Medulla oblongata (tissue), 1 donor: ENCODE measurements at regions not wholly inside any gene's neighbourhood (a gene's known extent, or its start where the extent isn't known, plus 50 kb on each side); places are given as distances from the start of the nearest gene placed in this dataset.
"Not testable (repeated sequence)": the region's sequence is repeated elsewhere in the genome, so short reads cannot be mapped to it uniquely, and the experiment has no call there.

Experiments used
- DNase-seq: peaks from one replicate; pipeline ENCODE4 v3.0.0-alpha.2; 2015; ENCODE audit errors: extremely low spot score

DNA sequence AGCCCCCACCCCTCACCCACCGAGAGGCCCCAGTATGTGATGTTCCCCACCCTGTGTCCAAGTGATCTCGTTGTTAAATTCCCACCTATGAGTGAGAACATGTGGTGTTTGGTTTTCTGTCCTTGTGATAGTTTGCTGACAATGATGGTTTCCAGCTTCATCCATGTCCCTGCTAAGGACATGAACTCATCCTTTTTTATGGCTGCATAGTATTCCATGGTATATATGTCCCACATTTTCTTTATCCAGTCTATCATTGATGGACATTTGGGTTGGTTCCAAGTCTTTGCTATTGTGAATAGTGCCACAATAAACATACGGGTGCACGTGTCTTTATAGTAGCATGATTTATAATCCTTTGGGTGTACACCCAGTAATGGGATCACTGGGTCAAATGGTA, 79.2 kb downstream of the PXDC1 start:
- DNase-seq, result not testable (repeated sequence)

GRCh38 chr6:3671382-3671781, 80.1 kb downstream of the PXDC1 start:
- no peak for DNase-seq

- no peak for DNase-seq
Measured at GRCh38 chr6:3670356-3670755, 81.2 kb downstream of the PXDC1 start.

DNA sequence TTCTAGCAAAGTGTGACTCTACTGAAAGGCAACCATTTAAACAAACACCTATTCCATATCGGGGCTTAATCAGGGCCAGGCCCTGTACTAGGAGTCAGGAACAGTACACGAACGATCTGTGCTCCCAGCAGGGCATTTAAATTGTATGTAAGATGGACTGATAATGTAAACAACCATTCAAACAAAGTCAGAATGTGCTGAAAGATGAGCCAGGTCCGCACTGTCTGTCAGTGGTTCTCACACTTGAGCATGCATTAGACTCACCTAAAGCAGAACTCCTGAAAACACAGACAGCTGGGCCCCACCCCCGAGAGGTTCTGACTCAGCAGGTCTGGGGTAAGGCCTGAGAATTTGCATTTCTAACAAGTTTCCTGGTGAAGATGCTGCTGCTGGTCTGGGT, 81.6 kb downstream of the PXDC1 start:
- no peak for DNase-seq

- DNase-seq, result peak; percentile 79
Measured at GRCh38 chr6:3665608-3666007, 85.9 kb downstream of the PXDC1 start.

GRCh38 chr6:3664625-3665041, 86.9 kb downstream of the PXDC1 start:
- DNase-seq, result peak; percentile 15

DNA sequence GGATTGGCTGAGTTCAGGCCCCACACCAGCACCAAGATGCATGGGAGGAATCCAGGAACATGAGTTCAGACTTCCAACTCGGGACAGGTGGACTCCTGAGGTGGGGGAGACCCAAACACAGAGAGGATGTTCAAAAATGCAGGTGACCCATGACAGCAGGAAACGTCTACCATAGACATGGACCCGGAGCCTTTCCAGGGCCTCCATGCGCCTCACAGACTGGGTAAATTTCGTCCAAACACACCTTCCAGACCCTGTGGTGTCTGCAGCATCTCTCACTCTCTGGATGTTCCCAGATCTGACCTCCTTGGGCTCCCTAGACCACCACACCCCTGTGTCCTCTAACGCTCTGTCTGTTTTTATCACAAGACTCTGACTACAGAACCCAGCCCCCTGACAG, 87.7 kb downstream of the PXDC1 start:
- no peak for DNase-seq

GRCh38 chr6:3663081-3663480, 88.4 kb downstream of the PXDC1 start:
- no peak for DNase-seq

DNA sequence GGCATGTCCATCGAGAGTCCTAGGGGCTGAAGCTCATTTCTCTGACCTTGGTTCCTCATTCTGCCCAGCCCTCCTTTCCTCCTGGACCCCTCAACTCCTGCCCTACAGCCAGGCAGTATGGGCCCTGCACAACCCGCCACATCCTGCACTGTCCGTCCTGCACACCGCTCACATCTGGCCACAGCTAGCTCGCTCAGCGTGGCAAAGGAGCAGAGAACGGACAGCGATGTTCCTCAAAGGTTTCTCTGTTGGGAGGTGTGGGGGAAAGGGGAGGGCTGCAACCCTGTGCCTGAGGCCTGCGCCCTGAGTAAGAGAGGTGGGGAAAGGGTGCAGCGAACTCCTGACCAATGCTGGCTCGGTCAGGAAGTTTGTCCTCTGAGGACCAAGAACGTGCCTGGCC, 90.1 kb downstream of the PXDC1 start:
- DNase-seq, result no peak

DNA sequence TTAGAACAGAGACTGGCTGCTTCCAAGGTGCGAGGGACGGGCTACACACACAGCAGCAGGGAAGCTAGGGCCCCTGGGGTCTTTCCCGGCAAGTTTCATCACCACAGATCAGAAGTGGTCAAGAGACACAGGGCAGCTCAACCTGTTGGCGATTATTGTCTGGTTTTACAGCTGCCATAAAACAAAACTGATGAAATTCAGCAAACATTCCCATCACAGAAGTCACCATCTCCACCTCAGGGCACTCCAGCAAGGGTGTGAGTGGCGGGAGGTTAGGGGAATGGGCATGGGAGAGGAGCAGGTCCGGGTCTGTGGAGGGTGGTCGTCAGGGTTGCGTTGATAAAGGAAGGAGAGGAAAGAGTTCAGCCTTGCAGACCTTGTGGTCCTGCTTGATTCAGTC, 91.0 kb downstream of the PXDC1 start:
- DNase-seq, result no peak

- DNase-seq, result no peak
Measured at GRCh38 chr6:3659748-3660147, 91.8 kb downstream of the PXDC1 start.

- no peak for DNase-seq
Measured at GRCh38 chr6:3656076-3656475, 95.4 kb downstream of the PXDC1 start.

DNA sequence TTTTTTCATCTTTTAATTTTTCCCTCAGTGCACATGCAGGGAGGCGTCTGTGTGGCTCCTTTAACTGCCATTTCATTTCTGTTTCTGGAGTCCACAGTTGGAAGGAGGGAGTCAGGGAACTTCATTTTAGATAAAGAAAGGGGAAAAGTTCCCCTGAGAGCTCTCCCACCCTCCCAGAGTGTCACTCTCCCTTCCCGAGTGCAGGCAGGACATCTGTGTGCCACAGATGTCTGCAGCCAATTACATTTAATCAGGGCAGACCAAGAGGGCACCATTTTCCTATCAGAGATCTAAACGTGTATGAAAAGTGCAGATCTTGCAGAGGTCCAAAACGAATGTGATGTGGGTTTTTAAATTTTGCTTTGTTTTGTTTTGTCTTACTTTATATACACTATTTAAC, 96.6 kb downstream of the PXDC1 start:
- DNase-seq, result no peak

DNA sequence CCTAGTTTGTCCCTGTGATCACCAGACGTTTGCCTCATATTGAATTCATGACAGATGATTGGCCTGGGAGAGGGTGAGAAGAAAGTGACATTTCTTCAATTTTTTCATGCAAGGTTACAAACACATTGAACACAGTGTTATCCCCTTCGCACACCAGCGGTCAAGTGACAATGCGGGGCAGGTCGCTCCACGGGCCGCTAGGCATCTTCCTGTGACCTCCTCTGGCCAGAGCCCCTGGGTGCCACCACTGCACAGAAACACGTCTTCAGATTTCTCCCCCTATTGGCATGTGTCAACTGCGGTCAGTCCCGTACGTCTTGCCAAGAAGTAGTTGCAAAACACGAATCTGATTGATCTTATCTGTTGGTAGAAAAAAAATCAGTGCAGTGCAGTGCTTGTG, 97.1 kb downstream of the PXDC1 start:
- no peak for DNase-seq

DNA sequence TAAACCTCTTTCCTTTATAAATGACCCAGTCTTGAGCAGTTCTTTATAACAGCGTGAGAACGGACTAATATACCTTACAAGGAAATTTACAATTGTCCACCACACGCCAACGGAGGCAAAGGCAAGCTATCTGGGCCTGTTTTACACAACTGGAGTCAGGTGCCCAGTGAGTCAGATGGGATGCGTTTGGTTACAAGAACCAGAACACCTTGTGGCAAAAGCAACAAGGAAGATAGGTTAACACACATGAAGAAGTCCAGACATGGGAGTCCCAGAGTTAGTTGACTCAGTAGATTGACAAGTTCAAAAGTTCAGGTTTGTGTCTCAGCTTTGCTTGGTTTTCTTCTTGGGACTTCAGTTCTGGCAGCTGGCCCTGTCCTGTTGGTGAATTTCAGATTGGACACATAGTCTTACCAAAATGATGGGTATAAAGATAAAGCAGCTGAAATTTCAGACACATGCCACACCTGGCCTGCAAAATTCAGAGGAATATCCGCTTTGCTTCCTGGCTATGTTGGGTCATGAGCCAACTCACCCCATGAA, 97.9 kb downstream of the PXDC1 start:
- no peak for DNase-seq

DNA sequence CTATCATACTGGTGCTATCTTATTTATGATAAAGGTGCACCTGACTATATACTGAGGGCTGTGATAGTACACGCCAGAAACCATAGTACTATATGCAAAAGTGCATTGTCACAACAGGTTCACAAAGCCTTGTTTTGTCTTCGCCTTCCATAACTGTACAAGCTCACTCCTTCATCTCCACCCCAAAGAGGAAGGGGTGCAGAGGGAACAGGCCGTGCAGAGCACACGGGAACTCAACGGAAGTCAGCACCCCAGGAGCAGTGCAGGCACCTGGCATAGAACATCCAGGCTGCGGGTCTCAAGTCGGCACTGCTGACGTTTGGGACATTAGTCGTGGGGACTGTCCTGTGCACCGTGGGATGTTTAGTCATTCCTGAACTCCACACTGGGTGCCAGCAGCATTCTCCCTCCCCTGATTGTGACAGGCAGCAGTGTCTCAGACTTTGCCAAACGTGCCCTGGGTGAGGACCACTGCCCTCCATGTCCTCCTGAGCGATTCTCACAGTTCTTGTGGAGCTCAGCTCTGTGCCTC, 99.7 kb downstream of the PXDC1 start:
- no peak for DNase-seq

DNA sequence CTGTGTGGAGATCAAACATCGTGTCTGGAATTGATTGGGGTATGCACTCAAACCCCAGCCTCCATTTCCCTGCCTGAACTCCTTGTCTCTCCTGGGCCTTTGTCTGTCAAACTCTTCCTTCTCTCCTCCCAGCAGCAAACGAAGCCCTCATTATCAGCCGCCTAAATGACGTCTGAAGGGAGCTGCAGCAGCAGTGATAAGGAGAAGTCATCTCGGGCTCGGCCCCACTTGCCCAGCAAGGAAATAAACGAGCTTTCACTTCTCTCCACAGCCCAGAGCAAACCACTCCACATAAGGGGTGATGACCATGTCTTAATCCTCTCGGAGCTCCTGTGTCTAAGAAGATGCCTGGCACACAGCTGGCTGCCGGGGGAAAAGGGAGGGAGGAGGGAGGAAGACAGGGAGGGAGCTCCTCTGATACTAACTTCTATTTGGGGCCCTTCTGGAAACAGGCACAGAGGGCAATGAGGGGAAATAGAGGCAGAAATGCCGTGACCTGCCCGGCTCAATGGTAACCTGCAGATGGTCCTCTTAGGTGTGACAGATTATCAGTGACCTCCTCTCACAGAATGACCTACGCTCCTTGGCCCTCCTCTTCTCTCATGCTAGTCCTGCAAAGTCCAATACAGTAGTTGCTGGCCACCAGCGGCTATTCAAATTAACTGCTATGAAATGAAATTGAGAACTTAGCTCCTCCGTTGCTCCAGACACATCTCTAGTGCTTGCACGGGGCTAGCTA, 100.4 kb downstream of the PXDC1 start:
- DNase-seq, result peak; percentile 27

GRCh38 chr6:3650076-3650958, 101.2 kb downstream of the PXDC1 start:
- no peak for DNase-seq

GRCh38 chr6:3648724-3649123, 102.8 kb downstream of the PXDC1 start:
- no peak for DNase-seq

DNA sequence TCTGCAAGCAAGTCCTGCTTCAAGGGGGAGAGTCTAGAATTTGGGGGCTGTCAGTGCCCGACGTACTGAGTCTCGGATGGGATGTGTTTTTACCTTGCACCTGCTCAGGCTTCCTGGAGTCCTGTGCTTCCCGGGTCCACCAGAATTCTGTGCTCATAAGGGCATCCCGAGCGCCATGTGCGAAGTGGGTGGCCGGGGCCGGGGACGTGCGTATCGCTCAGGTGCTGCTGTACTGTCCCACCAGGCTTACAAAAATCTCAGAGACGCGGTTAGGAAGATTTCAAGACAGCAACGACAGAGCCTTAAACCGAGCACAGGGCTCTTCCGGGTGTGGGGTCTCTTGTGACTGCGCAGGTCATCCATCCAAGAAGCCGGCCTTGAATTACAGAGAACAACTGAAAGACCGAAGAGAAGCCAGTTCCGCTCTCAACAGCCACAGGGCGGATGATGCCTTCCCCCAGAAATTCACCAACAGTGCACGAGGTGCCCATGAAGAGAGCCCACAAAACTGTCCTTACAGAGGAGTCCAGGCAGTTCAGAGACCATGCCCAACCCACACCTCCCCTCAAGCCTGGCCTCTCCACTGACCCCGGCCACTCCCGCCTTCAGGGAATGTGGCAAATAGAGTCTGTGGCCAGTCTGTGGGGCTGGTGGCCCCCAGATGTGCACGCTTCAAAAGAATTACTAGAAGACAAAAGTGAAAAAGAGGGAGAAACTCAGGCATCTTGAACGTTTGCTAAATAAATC, 104.7 kb downstream of the PXDC1 start:
- DNase-seq, result no peak

- DNase-seq, result no peak
Measured at GRCh38 chr6:3644739-3645012, 106.8 kb downstream of the PXDC1 start.
